Ovary (tissue), 3 donors: ENCODE measurements at regions not wholly inside any gene's neighbourhood (a gene's known extent, or its start where the extent isn't known, plus 50 kb on each side); places are given as distances from the start of the nearest gene placed in this dataset.

Experiments
- EP300 ChIP-seq: sonication (generic); formaldehyde crosslinking; IDR thresholded peaks from one replicate; pipeline ENCODE4 v1.6.1; 2017; ENCODE audit warnings: antibody characterized with exemption
- TF ChIP-seq, protein P1 (sequence below), 3 donors: fragments of 450-650 bp in 2 of 3; fragments of 200-600 bp in 1 of 3; IDR thresholded peaks; one replicate each; pipeline versions ENCODE4 v1.5.1 to v1.8.0; 2016 to 2022; ENCODE audit warnings: antibody characterized with exemption in 3 of 3, mild to moderate bottlenecking in 1 of 3
- donor health status: DM: no; HTN: no; CAD: no.

DNA sequence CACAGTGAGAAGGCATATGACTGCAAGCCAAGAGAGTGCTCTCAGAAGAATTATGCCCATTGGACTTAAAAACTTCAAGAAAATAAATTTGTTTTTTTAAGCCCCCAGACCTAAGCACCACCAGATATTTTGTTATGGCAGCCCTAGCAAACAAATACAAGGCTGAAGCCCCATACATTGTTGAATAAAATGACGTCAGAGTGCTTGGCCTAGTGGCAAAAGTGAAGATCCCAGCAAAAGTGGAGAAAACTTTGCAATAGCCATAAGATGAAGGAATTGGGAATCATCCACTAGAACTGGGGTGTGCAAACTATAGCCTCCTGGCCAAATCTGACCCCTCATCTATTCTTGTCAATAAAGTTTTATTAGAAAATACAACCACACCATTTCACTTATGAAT, 517.5 kb downstream of the IRS1 start:
- TF ChIP-seq EP300: no peak
- TF ChIP-seq, protein P1, sequence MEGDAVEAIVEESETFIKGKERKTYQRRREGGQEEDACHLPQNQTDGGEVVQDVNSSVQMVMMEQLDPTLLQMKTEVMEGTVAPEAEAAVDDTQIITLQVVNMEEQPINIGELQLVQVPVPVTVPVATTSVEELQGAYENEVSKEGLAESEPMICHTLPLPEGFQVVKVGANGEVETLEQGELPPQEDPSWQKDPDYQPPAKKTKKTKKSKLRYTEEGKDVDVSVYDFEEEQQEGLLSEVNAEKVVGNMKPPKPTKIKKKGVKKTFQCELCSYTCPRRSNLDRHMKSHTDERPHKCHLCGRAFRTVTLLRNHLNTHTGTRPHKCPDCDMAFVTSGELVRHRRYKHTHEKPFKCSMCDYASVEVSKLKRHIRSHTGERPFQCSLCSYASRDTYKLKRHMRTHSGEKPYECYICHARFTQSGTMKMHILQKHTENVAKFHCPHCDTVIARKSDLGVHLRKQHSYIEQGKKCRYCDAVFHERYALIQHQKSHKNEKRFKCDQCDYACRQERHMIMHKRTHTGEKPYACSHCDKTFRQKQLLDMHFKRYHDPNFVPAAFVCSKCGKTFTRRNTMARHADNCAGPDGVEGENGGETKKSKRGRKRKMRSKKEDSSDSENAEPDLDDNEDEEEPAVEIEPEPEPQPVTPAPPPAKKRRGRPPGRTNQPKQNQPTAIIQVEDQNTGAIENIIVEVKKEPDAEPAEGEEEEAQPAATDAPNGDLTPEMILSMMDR (IDR thresholded peaks at IDR 0.05): no peak
